ENCODE measurements at regions not wholly inside any gene's neighbourhood (a gene's known extent, or its start where the extent isn't known, plus 50 kb on each side); places are given as distances from the start of the nearest gene placed in this dataset.

GRCh38 chr9:95385521-95385920 is 68.0 kb upstream of the FANCC start:
- Histone ChIP-seq H3K79me2 (ENCODE audit: control insufficient read depth, insufficient read depth, low read length) (no peaks in the 10 kb centered on the region), H3K4me3 (no peak overlapping the region), H3K27ac (ENCODE audit: control insufficient read depth, insufficient read depth) (no peak overlapping the region), H3K27me3 (replicated peaks in 1 of 2; ENCODE audit: control insufficient read depth in 2 of 2, insufficient read depth in 2 of 2, low read length in 1 of 2) (no peaks in the 10 kb centered on the region; a peak in 1 of 4 replicates), H3K9ac (ENCODE audit: control insufficient read depth, insufficient read depth, low read length) (no peak overlapping the region), H3K4me1 (ENCODE audit: control insufficient read depth, insufficient read depth, low read length) (no peaks in the 10 kb centered on the region; the same call in 1 of the 2 replicates), H4K20me1 (ENCODE audit: control insufficient read depth, insufficient read depth) (no peaks in the 10 kb centered on the region), H2AFZ (ENCODE audit: control insufficient read depth, low read depth, low read length) (no peak overlapping the region), H3K9me3 (replicated peaks; ENCODE audit: control insufficient read depth, insufficient read depth, low read length) (no peaks in the 10 kb centered on the region), H3K36me3 (ENCODE audit: control insufficient read depth in 2 of 2, insufficient read depth in 2 of 2, low read length in 1 of 2) (no peaks in the 10 kb centered on the region), H3K4me2 (ENCODE audit: control insufficient read depth, insufficient read depth) (no peak overlapping the region)
- ATAC-seq (no peak), FAIRE-seq (no peak), DNase-seq (ENCODE audit: low read depth, low spot score) (no peak)
- TF ChIP-seq WRNIP1 (IDR thresholded peaks at IDR 0.05; ENCODE audit: borderline replicate concordance, low read depth, low read length) (no peak), RELA (IDR thresholded peaks at IDR 0.05; ENCODE audit: borderline replicate concordance, partially characterized antibody) (no peak), POLR2AphosphoS2 (IDR thresholded peaks at IDR 0.05; ENCODE audit: low read depth, low read length) (no peak), RB1 (IDR thresholded peaks at IDR 0.05; ENCODE audit: borderline replicate concordance) (no peak), CHD1 (IDR thresholded peaks at IDR 0.05; ENCODE audit: low read depth, low read length) (no peak), SMAD1 (IDR thresholded peaks at IDR 0.05; ENCODE audit: low read depth, partially characterized antibody) (no peak), KDM1A (IDR thresholded peaks at IDR 0.05; ENCODE audit: borderline replicate concordance) (no peak), TCF3 (IDR thresholded peaks at IDR 0.05; ENCODE audit: borderline replicate concordance, insufficient read depth, low read depth, low read length) (no peak), CREB1 (IDR thresholded peaks at IDR 0.05; ENCODE audit: low read depth) (no peak), ZNF687 (IDR thresholded peaks at IDR 0.05) (no peak), NRF1 (conservative IDR thresholded peaks at IDR 0.05; ENCODE audit: low read depth, low read length) (no peak), TBL1XR1 (IDR thresholded peaks at IDR 0.05; ENCODE audit: low read depth, low read length) (no peak)
- TF ChIP-seq, protein P1, sequence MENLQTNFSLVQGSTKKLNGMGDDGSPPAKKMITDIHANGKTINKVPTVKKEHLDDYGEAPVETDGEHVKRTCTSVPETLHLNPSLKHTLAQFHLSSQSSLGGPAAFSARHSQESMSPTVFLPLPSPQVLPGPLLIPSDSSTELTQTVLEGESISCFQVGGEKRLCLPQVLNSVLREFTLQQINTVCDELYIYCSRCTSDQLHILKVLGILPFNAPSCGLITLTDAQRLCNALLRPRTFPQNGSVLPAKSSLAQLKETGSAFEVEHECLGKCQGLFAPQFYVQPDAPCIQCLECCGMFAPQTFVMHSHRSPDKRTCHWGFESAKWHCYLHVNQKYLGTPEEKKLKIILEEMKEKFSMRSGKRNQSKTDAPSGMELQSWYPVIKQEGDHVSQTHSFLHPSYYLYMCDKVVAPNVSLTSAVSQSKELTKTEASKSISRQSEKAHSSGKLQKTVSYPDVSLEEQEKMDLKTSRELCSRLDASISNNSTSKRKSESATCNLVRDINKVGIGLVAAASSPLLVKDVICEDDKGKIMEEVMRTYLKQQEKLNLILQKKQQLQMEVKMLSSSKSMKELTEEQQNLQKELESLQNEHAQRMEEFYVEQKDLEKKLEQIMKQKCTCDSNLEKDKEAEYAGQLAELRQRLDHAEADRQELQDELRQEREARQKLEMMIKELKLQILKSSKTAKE (IDR thresholded peaks at IDR 0.05; ENCODE audit: low read depth, poor library complexity, severe bottlenecking), result no peak
- TF ChIP-seq, protein P2, sequence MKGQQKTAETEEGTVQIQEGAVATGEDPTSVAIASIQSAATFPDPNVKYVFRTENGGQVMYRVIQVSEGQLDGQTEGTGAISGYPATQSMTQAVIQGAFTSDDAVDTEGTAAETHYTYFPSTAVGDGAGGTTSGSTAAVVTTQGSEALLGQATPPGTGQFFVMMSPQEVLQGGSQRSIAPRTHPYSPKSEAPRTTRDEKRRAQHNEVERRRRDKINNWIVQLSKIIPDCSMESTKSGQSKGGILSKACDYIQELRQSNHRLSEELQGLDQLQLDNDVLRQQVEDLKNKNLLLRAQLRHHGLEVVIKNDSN (IDR thresholded peaks at IDR 0.05; ENCODE audit: borderline replicate concordance, extremely low read length, insufficient read depth, low read depth, low read length), result no peak
- TF ChIP-seq, protein P3, sequence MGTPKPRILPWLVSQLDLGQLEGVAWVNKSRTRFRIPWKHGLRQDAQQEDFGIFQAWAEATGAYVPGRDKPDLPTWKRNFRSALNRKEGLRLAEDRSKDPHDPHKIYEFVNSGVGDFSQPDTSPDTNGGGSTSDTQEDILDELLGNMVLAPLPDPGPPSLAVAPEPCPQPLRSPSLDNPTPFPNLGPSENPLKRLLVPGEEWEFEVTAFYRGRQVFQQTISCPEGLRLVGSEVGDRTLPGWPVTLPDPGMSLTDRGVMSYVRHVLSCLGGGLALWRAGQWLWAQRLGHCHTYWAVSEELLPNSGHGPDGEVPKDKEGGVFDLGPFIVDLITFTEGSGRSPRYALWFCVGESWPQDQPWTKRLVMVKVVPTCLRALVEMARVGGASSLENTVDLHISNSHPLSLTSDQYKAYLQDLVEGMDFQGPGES (IDR thresholded peaks at IDR 0.05), result no peak
- POLR2A ChIA-PET, result no interaction called here
- RAD21 ChIA-PET (ENCODE audit: unreplicated experiment), result no interaction called here
- intact Hi-C loops (cut with micrococcal nuclease; ENCODE audit: unreplicated experiment) (loop anchor here (10.0 kb wide), 1 partner anchor 119 kb away; no protein-coding TSS in a partner anchor), in situ Hi-C loops (cut with MboI) (no loop called here)
- WGBS (ENCODE audit: insufficient coverage, insufficient replicate concordance, low lambda C conversion rate, missing lambda C conversion rate), result 33% methylated on average over 4 of the region's 4 CpGs
- CTCF ChIA-PET, result no interaction called here
- SMC1A ChIA-PET (ENCODE audit: uncharacterized antibody, unreplicated experiment), result interaction anchor here (1.1 kb wide), 1 partner anchor 126 kb away, joined by 3 read pairs; no protein-coding TSS in a partner anchor
- BruUV-seq (replicated peaks), result no TSS peak
